Spleen (tissue), 11 donors: ENCODE measurements at regions not wholly inside any gene's neighbourhood (a gene's known extent, or its start where the extent isn't known, plus 50 kb on each side); places are given as distances from the start of the nearest gene placed in this dataset.
"Not testable (repeated sequence)": the region's sequence is repeated elsewhere in the genome, so short reads cannot be mapped to it uniquely, and the experiment has no call there.

Experiments
- DNase-seq: peaks from one replicate; pipeline ENCODE4 v3.0.0-alpha.2; 2020
- H3K27ac ChIP-seq, 8 donors: fragments of 200-600 bp; sonication (generic) in 7 of 8; 1 replicate in 4 of 8; 2 replicates in 4 of 8; pipeline versions ENCODE4 v1.5.0 to v1.8.0; 2016 to 2021; ENCODE audit warnings: inconsistent platforms in 4 of 8, mild to moderate bottlenecking in 4 of 8, moderate library complexity in 1 of 8
- H3K27me3 ChIP-seq, 7 donors: fragments of 200-600 bp; sonication (generic) in 6 of 7; replicated peaks in 1 of 7; 1 replicate in 4 of 7; 2 replicates in 3 of 7; pipeline versions ENCODE4 v1.5.0 to v1.8.0; 2016 to 2021; ENCODE audit warnings: inconsistent platforms in 3 of 7, mild to moderate bottlenecking in 1 of 7
- H3K36me3 ChIP-seq, 6 donors: fragments of 200-600 bp; sonication (generic) in 5 of 6; 1 replicate in 4 of 6; 2 replicates in 2 of 6; pipeline versions ENCODE4 v1.5.0 to v1.8.0; 2016 to 2021; ENCODE audit warnings: inconsistent platforms in 2 of 6
- H3K4me1 ChIP-seq, 6 donors: fragments of 200-600 bp; sonication (generic) in 5 of 6; 1 replicate in 3 of 6; 2 replicates in 3 of 6; pipeline versions ENCODE4 v1.5.0 to v1.8.0; 2016 to 2021; ENCODE audit warnings: inconsistent platforms in 3 of 6
- H3K4me3 ChIP-seq, 8 donors: fragments of 200-600 bp; sonication (generic) in 7 of 8; 1 replicate in 4 of 8; 2 replicates in 4 of 8; pipeline versions ENCODE4 v1.5.0 to v1.8.0; 2016 to 2021; ENCODE audit warnings: inconsistent platforms in 4 of 8, mild to moderate bottlenecking in 4 of 8, moderate library complexity in 2 of 8
- H3K9me3 ChIP-seq, 8 donors: fragments of 200-600 bp; sonication (generic) in 7 of 8; 1 replicate in 4 of 8; 2 replicates in 4 of 8; pipeline versions ENCODE4 v1.5.0 to v1.8.0; 2016 to 2021; ENCODE audit warnings: inconsistent platforms in 4 of 8
- POLR2A ChIP-seq, 3 donors: fragments of 450-650 bp; IDR thresholded peaks; one replicate each; pipeline ENCODE4 v1.5.1; 2017; ENCODE audit warnings: antibody characterized with exemption in 3 of 3, mild to moderate bottlenecking in 1 of 3
- POLR2AphosphoS5 ChIP-seq, 3 donors: sonication (generic); formaldehyde crosslinking; IDR thresholded peaks; one replicate each; pipeline ENCODE4 v1.5.1; 2017; ENCODE audit warnings: antibody characterized with exemption in 3 of 3
- WGBS, 5 donors: extraction: QIAGEN DNeasy Blood & Tissue Kit in 3 of 5; methylation state at CpG; one replicate each; pipeline versions ENCODE4 v1.1.5 to v1.1.7; 2013 to 2018; 5-methylcytosine and 5-hydroxymethylcytosine counted together
- intact Hi-C: fragments of 100-400 bp; cut with DNase I; formaldehyde crosslinking; loops from one replicate; pipeline ENCODE4 v1.15.0; 2023; ENCODE audit warnings: low total_unique reads
- TF ChIP-seq, protein P1 (sequence below), 11 experiments: fragments of 200-600 bp in 7 of 11; fragments of 450-650 bp in 4 of 11; sonication (generic) in 4 of 11; IDR thresholded peaks in 8 of 11; conservative IDR thresholded peaks in 3 of 11; 1 replicate in 7 of 11; 2 replicates in 4 of 11; pipeline versions ENCODE4 v1.4.0 to v1.8.0; 2016 to 2021; ENCODE audit warnings: antibody characterized with exemption in 11 of 11, inconsistent platforms in 4 of 11, mild to moderate bottlenecking in 1 of 11
- donor health status: healthy with polysubstance abuse.
- donor health status: DM: no; HTN: no; CAD: no; lungs with moderate emphysema.
- donor health status: DM: no; HTN: no; CAD: no.
- donor health status: Bipolar disorder and iron deficiency.
- donor health status: healthy.
- donor health status: DM: no; HTN: no; CAD: no.
- donor health status: DM: yes; HTN: yes; CAD: no.

DNA sequence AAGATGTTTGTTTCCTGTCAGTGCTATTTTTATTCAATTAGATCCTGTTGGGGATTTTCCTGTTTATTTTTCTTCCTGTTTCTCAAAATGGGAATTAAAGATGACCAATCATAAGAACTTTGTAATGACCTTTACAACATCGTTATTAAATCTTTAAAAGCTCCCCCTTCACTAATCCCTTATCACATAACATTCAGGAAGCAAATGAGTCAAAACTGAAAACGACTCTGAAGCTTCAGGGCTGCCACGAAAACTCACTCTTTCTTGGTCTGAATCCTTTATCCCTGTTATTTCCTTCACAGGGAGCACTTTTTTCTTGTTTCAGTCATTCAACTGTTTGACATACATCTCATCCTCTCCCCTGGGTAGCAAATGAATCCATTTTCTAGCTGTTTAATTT is 75.8 kb upstream of the MB21D2 start:
- no peak overlapping the region for H3K27ac ChIP-seq
- H3K27me3 ChIP-seq: no peaks in the 10 kb centered on the region
- 13 to 29% (median 21%) methylated on average over 3 of the region's 3 CpGs for WGBS, 5 donors
- TF ChIP-seq POLR2A (IDR thresholded peaks at IDR 0.05) (no peak), POLR2AphosphoS5 (IDR thresholded peaks at IDR 0.05) (no peak)
- TF ChIP-seq, protein P1, sequence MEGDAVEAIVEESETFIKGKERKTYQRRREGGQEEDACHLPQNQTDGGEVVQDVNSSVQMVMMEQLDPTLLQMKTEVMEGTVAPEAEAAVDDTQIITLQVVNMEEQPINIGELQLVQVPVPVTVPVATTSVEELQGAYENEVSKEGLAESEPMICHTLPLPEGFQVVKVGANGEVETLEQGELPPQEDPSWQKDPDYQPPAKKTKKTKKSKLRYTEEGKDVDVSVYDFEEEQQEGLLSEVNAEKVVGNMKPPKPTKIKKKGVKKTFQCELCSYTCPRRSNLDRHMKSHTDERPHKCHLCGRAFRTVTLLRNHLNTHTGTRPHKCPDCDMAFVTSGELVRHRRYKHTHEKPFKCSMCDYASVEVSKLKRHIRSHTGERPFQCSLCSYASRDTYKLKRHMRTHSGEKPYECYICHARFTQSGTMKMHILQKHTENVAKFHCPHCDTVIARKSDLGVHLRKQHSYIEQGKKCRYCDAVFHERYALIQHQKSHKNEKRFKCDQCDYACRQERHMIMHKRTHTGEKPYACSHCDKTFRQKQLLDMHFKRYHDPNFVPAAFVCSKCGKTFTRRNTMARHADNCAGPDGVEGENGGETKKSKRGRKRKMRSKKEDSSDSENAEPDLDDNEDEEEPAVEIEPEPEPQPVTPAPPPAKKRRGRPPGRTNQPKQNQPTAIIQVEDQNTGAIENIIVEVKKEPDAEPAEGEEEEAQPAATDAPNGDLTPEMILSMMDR (IDR thresholded peaks at IDR 0.05 in 8 of 11, conservative IDR thresholded peaks at IDR 0.05 in 3 of 11): no peak
- no peak overlapping the region for H3K4me3 ChIP-seq
- H3K9me3 ChIP-seq: no peaks in the 10 kb centered on the region
- H3K4me1 ChIP-seq: peaks cover 0 to 8% (median 0%) of the 10 kb centered on the region in 6 donors
- no peaks in the 10 kb centered on the region for H3K36me3 ChIP-seq
- no peak for DNase-seq
- intact Hi-C loops: no loop called here

DNA sequence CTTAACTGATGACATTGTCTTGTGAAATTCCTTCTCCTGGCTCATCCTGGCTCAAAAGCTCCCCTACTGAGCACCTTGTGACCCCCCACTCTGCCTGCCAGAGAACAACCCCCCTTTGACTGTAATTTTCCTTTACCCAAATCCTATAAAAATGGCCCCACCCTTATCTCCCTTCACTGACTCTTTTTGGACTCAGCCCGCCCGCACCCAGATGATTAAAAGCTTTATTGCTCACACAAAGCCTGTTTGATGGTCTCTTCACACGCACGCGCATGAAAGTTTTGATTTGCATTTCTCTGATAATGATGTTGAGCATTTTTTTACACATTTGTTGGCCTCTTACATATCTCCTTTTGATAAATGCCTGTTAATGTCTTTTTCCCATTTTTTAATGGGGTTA is 83.5 kb upstream of the MB21D2 start:
- WGBS, 5 donors: 93 to 98% (median 96%) methylated on average over 5 of the region's 5 CpGs
- H3K27ac ChIP-seq, intact Hi-C loops, DNase-seq, H3K36me3 ChIP-seq, H3K4me3 ChIP-seq, H3K27me3 ChIP-seq, H3K4me1 ChIP-seq, H3K9me3 ChIP-seq: not testable (repeated sequence)

DNA sequence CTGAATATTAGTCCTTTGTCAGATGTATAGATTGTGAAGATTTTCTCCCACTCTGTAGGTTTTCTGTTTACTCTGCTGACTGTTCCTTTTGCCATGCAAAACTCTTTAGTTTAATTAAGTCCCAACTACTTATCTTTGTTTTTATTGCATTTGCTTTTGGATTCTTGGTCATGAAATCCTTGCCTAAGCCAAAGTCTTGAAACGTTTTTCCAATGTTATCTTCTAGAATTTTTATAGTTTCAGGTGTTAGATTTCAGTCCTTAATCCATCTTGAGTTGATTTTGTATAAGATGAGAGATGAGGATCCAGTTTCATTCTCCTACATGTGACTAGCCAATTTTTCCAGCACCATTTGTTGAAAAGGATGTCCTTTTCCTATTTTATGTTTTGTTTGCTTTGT is 86.0 kb upstream of the MB21D2 start:
- WGBS, 5 donors: 20 to 50% (median 33%) methylated on average over 1 of the region's 1 CpG

DNA sequence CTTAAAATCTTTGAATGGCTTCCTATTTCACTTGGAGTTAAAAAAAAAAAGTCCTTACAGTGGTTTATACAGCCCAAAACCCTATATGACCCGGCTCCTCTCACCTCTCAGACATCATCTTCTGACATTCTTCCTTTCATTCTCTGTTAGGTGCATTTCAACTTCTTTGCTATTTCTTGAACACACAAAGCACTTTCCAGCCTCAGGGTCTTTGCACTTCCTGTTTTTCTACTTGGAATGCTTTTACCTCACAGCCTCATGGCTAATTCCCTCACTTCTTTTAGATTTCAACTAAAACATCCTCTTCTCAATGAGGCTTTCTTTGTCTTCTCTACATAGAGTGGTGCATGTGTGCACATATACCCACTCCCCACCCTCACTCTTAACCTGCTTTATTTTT is 91.0 kb upstream of the MB21D2 start:
- 73 to 86% (median 84%) methylated on average over 1 of the region's 1 CpG for WGBS, 5 donors
- intact Hi-C loops: no loop called here
- no peak for DNase-seq

More for the DNA sequence above, 86.0 kb upstream of the MB21D2 start:
- H3K27ac ChIP-seq, H3K36me3 ChIP-seq, H3K27me3 ChIP-seq, H3K4me3 ChIP-seq, H3K9me3 ChIP-seq, H3K4me1 ChIP-seq, DNase-seq, intact Hi-C loops: not testable (repeated sequence)

DNA sequence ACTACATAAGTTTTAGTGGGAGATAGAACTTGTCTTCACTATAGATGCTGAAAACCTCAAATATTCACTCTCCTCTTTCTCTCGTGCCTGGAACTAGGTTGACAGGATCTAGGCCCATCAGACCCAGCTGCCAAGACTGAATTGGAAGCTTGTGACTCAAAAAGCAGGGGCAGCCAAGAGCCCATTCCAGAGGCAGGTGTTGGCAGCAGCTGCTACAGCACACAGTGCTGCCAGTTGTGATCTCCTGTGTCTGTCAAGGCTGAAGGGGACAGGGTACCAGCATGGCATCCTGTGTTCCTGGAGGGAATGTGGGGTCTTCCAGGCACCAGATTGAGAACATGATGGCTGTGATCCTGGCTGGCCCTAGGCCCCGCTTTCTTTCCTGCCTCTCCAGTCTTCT is 92.5 kb upstream of the MB21D2 start:
- Histone ChIP-seq H3K36me3 (no peaks in the 10 kb centered on the region), H3K27ac (no peak overlapping the region), H3K4me3 (no peak overlapping the region), H3K9me3 (peaks cover 0 to 21% (median 14%) of the 10 kb centered on the region in 8 donors), H3K4me1 (no peaks in the 10 kb centered on the region), H3K27me3 (peaks cover 0 to 6% (median 0%) of the 10 kb centered on the region in 7 donors)
- intact Hi-C loops: no loop called here
- DNase-seq: no peak
- 75 to 88% (median 79%) methylated on average over 2 of the region's 2 CpGs for WGBS, 5 donors
- TF ChIP-seq, protein P1 (IDR thresholded peaks at IDR 0.05 in 8 of 11, conservative IDR thresholded peaks at IDR 0.05 in 3 of 11): no peak
- no peak for TF ChIP-seq POLR2A (IDR thresholded peaks at IDR 0.05)
- no peak for TF ChIP-seq POLR2AphosphoS5 (IDR thresholded peaks at IDR 0.05)

More for the DNA sequence above, 91.0 kb upstream of the MB21D2 start:
- no peak overlapping the region for H3K27ac ChIP-seq
- H3K36me3 ChIP-seq: no peaks in the 10 kb centered on the region
- no peak overlapping the region for H3K4me3 ChIP-seq
- no peaks in the 10 kb centered on the region for H3K27me3 ChIP-seq
- no peaks in the 10 kb centered on the region for H3K4me1 ChIP-seq
- H3K9me3 ChIP-seq: peaks cover 0 to 18% (median 14%) of the 10 kb centered on the region in 8 donors
- TF ChIP-seq POLR2A (IDR thresholded peaks at IDR 0.05) (no peak), POLR2AphosphoS5 (IDR thresholded peaks at IDR 0.05) (no peak)
- TF ChIP-seq, protein P1 (IDR thresholded peaks at IDR 0.05 in 8 of 11, conservative IDR thresholded peaks at IDR 0.05 in 3 of 11): no peak
